PC-3 (cell line): ENCODE measurements at regions not wholly inside any gene's neighbourhood (a gene's known extent, or its start where the extent isn't known, plus 50 kb on each side); places are given as distances from the start of the nearest gene placed in this dataset.
"Not testable (repeated sequence)": the region's sequence is repeated elsewhere in the genome, so short reads cannot be mapped to it uniquely, and the experiment has no call there.

Source experiments
- ATAC-seq: fragments of 200-7000 bp; cut with Tn5 transposase; 2 replicates; pipeline ENCODE4 v1.9.1; 2020; ENCODE audit warnings: mild to moderate bottlenecking, moderate library complexity
- BruUV-seq: library from RNA; stranded (reverse); fragments of 400-500 nt; replicated peaks from 2 replicates; lab custom pipeline; 2021; lab: Mats Ljungman, UMichigan
- CTCF ChIA-PET: fragments of 300-600 bp; sonication (Branson Sonifier 250); formaldehyde crosslinking; loops from one replicate; lab custom pipeline; 2022; ENCODE audit warnings: antibody characterized with exemption; lab: Charles Lee
- POLR2A ChIA-PET: fragments of 300-600 bp; sonication (Branson Sonifier 250); formaldehyde crosslinking; loops from one replicate; lab custom pipeline; 2022; ENCODE audit warnings: antibody characterized with exemption; ENCODE audit not compliant: unreplicated experiment; lab: Charles Lee
- DNase-seq: peaks from one replicate; pipeline ENCODE4 v3.0.0-alpha.2; 2015
- H2AFZ ChIP-seq: fragments of 300-600 bp; sonication (generic); 2 replicates; pipeline ENCODE4 v1.6.0; 2016; ENCODE audit warnings: antibody characterized with exemption, low read length
- H3F3A ChIP-seq: fragments of 300-600 bp; sonication (generic); one replicate; pipeline ENCODE4 v1.6.0; 2017; ENCODE audit warnings: antibody characterized with exemption, low read length, control low read depth, mild to moderate bottlenecking; ENCODE audit not compliant: unreplicated experiment
- H3K27ac ChIP-seq: fragments of 300-600 bp; sonication (generic); 2 replicates; pipeline ENCODE4 v1.5.1; 2016; ENCODE audit warnings: mild to moderate bottlenecking, low read length
- H3K27me3 ChIP-seq: fragments of 300-600 bp; sonication (generic); 2 replicates; pipeline ENCODE4 v1.6.1; 2016; ENCODE audit warnings: low read length, mixed read lengths
- H3K36me3 ChIP-seq: fragments of 300-600 bp; sonication (generic); 2 replicates; pipeline ENCODE4 v1.6.1; 2016; ENCODE audit warnings: low read depth, mixed run types, low read length, mixed read lengths
- H3K4me1 ChIP-seq: fragments of 300-600 bp; sonication (generic); 2 replicates; pipeline ENCODE4 v1.5.1; 2016; ENCODE audit warnings: low read length; ENCODE audit not compliant: insufficient read depth
- H3K4me2 ChIP-seq: fragments of 300-600 bp; sonication (generic); 2 replicates; pipeline ENCODE4 v1.6.0; 2016; ENCODE audit warnings: low read length
- H3K4me3 ChIP-seq: fragments of 300-600 bp; sonication (generic); 2 replicates; pipeline ENCODE4 v1.5.1; 2016; ENCODE audit warnings: mild to moderate bottlenecking, low read length, mixed read lengths
- H3K79me2 ChIP-seq: fragments of 300-600 bp; sonication (generic); 2 replicates; pipeline ENCODE4 v1.6.1; 2017; ENCODE audit warnings: low read length, mixed read lengths
- H3K9ac ChIP-seq: fragments of 300-600 bp; sonication (generic); 2 replicates; pipeline ENCODE4 v1.6.0; 2016; ENCODE audit warnings: mild to moderate bottlenecking, low read length
- H3K9me2 ChIP-seq: fragments of 300-600 bp; sonication (generic); replicated peaks from 2 replicates; pipeline ENCODE4 v1.6.1; 2016; ENCODE audit warnings: mixed run types, low read length, mixed read lengths
- H3K9me3 ChIP-seq: fragments of 300-600 bp; sonication (generic); 2 replicates; pipeline ENCODE4 v1.6.1; 2016; ENCODE audit warnings: low read length, mixed read lengths
- H4K20me1 ChIP-seq: fragments of 300-600 bp; sonication (generic); 2 replicates; pipeline ENCODE4 v1.6.1; 2016; ENCODE audit warnings: low read length, mixed read lengths
- CTCF ChIP-seq: fragments of 300-600 bp; sonication (generic); conservative IDR thresholded peaks from 2 replicates; pipeline ENCODE4 v1.5.1; 2017; ENCODE audit warnings: antibody characterized with exemption, low read depth, mild to moderate bottlenecking, low read length
- EZH2 ChIP-seq: fragments of 300-600 bp; sonication (generic); IDR thresholded peaks from one replicate; pipeline ENCODE4 v1.6.1; 2017; ENCODE audit warnings: antibody characterized with exemption, mild to moderate bottlenecking, low read length; ENCODE audit not compliant: unreplicated experiment
- EZH2phosphoT487 ChIP-seq: fragments of 300-600 bp; sonication (generic); IDR thresholded peaks from 2 replicates; pipeline ENCODE4 v1.6.1; 2018; ENCODE audit warnings: mild to moderate bottlenecking, antibody characterized with exemption, low read length, borderline replicate concordance
- intact Hi-C: fragments of 100-400 bp; cut with micrococcal nuclease; formaldehyde crosslinking; loops from 2 replicates; pipeline ENCODE4 v1.9.0; 2023

DNA sequence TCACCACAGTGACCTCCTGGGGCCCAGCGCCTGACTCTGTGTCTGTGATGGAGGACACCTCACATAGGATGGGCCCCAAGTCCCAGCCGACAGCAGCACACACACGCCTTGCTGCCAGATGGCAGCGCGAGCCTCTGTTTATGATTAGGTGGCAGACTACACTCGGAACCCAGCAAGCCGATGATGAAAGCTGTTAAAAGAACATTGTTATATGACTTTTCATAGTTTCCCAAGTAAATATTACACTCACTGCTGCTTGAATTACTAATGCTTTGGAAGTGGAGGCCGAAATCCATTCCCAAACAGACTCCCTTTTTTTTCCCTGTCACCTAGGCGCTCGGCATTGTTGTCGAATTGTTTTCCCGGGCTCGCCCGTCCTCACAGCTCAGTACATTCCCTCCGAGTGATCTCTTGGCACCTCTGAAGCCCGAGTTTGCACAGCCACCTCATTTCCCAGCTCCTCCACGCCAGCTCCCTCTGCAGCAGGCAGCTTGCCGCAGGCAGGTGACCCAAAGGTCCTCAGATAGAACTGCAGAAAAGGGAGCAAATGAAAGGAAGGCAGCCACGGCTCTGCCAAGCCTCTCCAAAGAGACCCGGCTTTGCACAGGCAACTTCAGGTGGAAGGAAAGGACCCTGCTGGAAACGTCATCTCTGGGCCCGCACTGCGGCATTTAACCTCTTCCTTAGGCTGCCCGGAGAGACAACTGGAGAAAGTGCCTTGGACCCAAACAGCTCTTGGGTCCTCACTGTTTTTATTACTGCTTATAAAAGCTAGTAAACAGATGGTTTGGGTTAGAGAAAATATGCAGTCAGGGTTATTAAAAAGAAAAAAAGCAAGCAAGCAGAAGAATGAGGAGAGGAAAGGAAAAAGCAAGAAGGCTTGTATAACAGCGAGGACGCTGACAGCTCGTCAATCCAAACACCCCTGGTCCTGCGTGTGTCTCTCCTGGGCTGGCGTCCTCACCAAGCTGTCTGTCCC lies 72.2 kb upstream of the SLC25A33 start:
- peak overlapping the region; percentile 37 for H3K4me3 ChIP-seq
- TF ChIP-seq CTCF (no peak), EZH2phosphoT487 (no peak), EZH2 (no peak)
- no peaks in the 10 kb centered on the region for H3K9me3 ChIP-seq
- POLR2A ChIA-PET, result interaction anchor here (0.5 to 0.6 kb wide), 2 partner anchors 59 to 525 kb away, joined by 3 to 4 read pairs; no protein-coding TSS in a partner anchor
- no peak overlapping the region for H3K9ac ChIP-seq
- intact Hi-C loops, result no loop called here
- no peaks in the 10 kb centered on the region for H3F3A ChIP-seq
- H3K27ac ChIP-seq, result peak overlapping the region; percentile 3
- H2AFZ ChIP-seq, result peak overlapping the region; percentile 58
- CTCF ChIA-PET, result interaction anchor here (1.2 kb wide), 2 partner anchors 24 to 200 kb away, joined by 5 to 8 read pairs; no protein-coding TSS in a partner anchor
- ATAC-seq (peak; percentile 95), DNase-seq (peak; percentile 69)
- no peaks in the 10 kb centered on the region for H3K27me3 ChIP-seq
- BruUV-seq, result no TSS peak
- H3K36me3 ChIP-seq, result no peaks in the 10 kb centered on the region
- H3K4me2 ChIP-seq, result peak overlapping the region; percentile 64
- H3K9me2 ChIP-seq, result no peaks in the 10 kb centered on the region
- H3K79me2 ChIP-seq, result no peaks in the 10 kb centered on the region
- peaks cover 16% of the 10 kb centered on the region for H3K4me1 ChIP-seq
- no peaks in the 10 kb centered on the region for H4K20me1 ChIP-seq

DNA sequence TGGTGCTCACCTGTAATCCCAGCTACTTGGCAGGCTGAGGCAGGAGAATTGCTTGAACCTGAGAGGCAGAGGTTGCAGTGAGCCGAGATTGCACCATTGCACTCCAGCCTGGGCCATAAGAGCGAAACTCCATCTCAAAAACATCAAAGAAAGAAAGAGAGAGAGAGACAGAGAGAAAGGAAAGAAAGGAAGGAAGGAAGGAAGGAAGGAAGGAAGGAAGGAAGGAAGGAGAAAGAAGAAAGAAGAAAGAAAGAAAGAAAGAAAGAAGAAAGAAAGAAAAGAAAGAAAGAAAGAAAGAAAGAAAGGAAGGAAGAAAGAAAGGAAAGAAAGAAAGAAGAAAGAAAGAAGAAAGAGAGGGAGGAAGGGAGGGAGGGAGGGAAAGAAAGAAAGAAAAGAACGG lies 69.4 kb upstream of the SLC25A33 start:
- H3K27me3 ChIP-seq, H3K9me2 ChIP-seq, H3K9ac ChIP-seq, H4K20me1 ChIP-seq, H3K79me2 ChIP-seq, H3K36me3 ChIP-seq, DNase-seq, H3F3A ChIP-seq, H3K4me2 ChIP-seq, H3K27ac ChIP-seq, H3K9me3 ChIP-seq, ATAC-seq, H3K4me3 ChIP-seq, H2AFZ ChIP-seq, BruUV-seq: not testable (repeated sequence)
- POLR2A ChIA-PET, result interaction anchor here (0.7 kb wide), 1 partner anchor 200 kb away, joined by 4 read pairs; no protein-coding TSS in a partner anchor
- intact Hi-C loops, result loop anchor here (5.0 to 10.0 kb wide), 2 partner anchors 178 to 345 kb away; partner anchors contain the start of genes GPR157 and SPSB1
- CTCF ChIA-PET, result interaction anchor here (0.6 kb wide), 1 partner anchor 100 kb away, joined by 6 read pairs; no protein-coding TSS in a partner anchor
- H3K4me1 ChIP-seq, result peaks cover 28% of the 10 kb centered on the region

DNA sequence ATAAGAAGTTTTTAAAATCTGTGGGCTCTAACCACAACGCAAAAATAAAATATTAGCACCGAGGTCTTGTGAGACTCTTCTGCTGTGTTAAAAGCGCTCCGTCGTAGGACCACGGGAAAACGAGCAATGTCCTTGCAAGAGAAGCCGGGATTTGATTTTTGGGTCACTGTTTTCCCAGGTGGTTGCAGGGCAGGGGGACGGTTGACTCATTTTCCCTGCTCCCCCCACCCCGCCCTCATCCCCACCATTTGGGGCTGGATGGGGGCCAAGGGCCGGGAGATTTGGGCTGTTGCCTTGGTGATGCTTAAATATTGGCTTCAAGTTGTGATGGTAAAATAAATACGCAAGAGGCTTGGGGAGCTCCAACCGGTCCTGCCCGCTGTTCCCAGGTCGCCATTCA lies 67.6 kb upstream of the SLC25A33 start:
- Histone ChIP-seq H3K36me3 (no peaks in the 10 kb centered on the region), H2AFZ (no peak overlapping the region), H3K27ac (no peak overlapping the region), H3K27me3 (no peaks in the 10 kb centered on the region), H3K9ac (no peak overlapping the region), H3K4me2 (no peak overlapping the region), H3K4me3 (no peak overlapping the region), H3K9me3 (no peaks in the 10 kb centered on the region), H3K4me1 (peaks cover 26% of the 10 kb centered on the region), H3K9me2 (no peaks in the 10 kb centered on the region), H4K20me1 (no peaks in the 10 kb centered on the region), H3F3A (no peaks in the 10 kb centered on the region), H3K79me2 (no peaks in the 10 kb centered on the region)
- ATAC-seq (no peak), DNase-seq (no peak)
- BruUV-seq, result no TSS peak
- intact Hi-C loops, result loop anchor here (5.0 to 10.0 kb wide), 2 partner anchors 179 to 347 kb away; partner anchors contain the start of genes GPR157 and SPSB1
- ChIA-PET CTCF (no interaction called here), POLR2A (no interaction called here)
- TF ChIP-seq EZH2phosphoT487 (no peak), CTCF (no peak), EZH2 (no peak)
